Mesenchymal stem cell (in vitro differentiated cells and primary cell): ENCODE measurements at regions not wholly inside any gene's neighbourhood (a gene's known extent, or its start where the extent isn't known, plus 50 kb on each side); places are given as distances from the start of the nearest gene placed in this dataset.
"Not testable (repeated sequence)": the region's sequence is repeated elsewhere in the genome, so short reads cannot be mapped to it uniquely, and the experiment has no call there.

Source experiments
- DNase-seq: peaks from one replicate; pipeline ENCODE4 v3.0.0-alpha.2; 2013
- H2AFZ ChIP-seq: one replicate; pipeline ENCODE4 v1.6.1; 2013; ENCODE audit warnings: low read depth, mild to moderate bottlenecking, control low read depth, inconsistent platforms, low read length, moderate library complexity
- H2AK5ac ChIP-seq: 2 replicates; pipeline ENCODE4 v1.6.1; 2013; ENCODE audit warnings: low read length, moderate library complexity, mild to moderate bottlenecking, inconsistent platforms; ENCODE audit not compliant: severe bottlenecking
- H2BK120ac ChIP-seq: one replicate; pipeline ENCODE4 v1.6.1; 2013; ENCODE audit warnings: low read depth, mild to moderate bottlenecking, inconsistent platforms, low read length, moderate library complexity
- H2BK12ac ChIP-seq, 2 experiments: one replicate each; pipeline ENCODE4 v1.6.1; 2013; ENCODE audit warnings: inconsistent platforms in 2 of 2, low read length in 2 of 2, mild to moderate bottlenecking in 2 of 2, moderate library complexity in 2 of 2, control low read depth in 1 of 2
- H2BK15ac ChIP-seq: one replicate; pipeline ENCODE4 v1.6.1; 2013; ENCODE audit warnings: mild to moderate bottlenecking, low read depth, inconsistent platforms; ENCODE audit not compliant: poor library complexity, severe bottlenecking
- H2BK5ac ChIP-seq: 2 replicates; pipeline ENCODE4 v1.6.1; 2013; ENCODE audit warnings: low read depth, mild to moderate bottlenecking, low read length, control low read depth, inconsistent platforms; ENCODE audit not compliant: poor library complexity, severe bottlenecking
- H3K14ac ChIP-seq, 2 experiments: one replicate each; pipeline ENCODE4 v1.6.1; 2013; ENCODE audit warnings: inconsistent platforms in 2 of 2, low read length in 2 of 2, control low read depth in 1 of 2, mild to moderate bottlenecking in 1 of 2, moderate library complexity in 1 of 2
- H3K18ac ChIP-seq, 2 experiments: one replicate each; pipeline ENCODE4 v1.6.1; 2013; ENCODE audit warnings: inconsistent platforms in 2 of 2, low read length in 2 of 2, control low read depth in 1 of 2, low read depth in 1 of 2, mild to moderate bottlenecking in 1 of 2
- H3K23ac ChIP-seq, 2 experiments: one replicate each; pipeline ENCODE4 v1.6.1; 2013; ENCODE audit warnings: inconsistent platforms in 2 of 2, low read length in 2 of 2, mild to moderate bottlenecking in 2 of 2, moderate library complexity in 2 of 2, control low read depth in 1 of 2
- H3K27ac ChIP-seq: 2 replicates; pipeline ENCODE4 v1.5.1; 2013; ENCODE audit warnings: mild to moderate bottlenecking, moderate library complexity, low read length, control low read depth, inconsistent platforms; ENCODE audit not compliant: poor library complexity, severe bottlenecking
- H3K27me3 ChIP-seq, 2 experiments: 2 replicates each; pipeline versions ENCODE4 v1.6.1 to v1.7.0; 2013; ENCODE audit warnings: low read length in 2 of 2, mild to moderate bottlenecking in 2 of 2, moderate library complexity in 2 of 2, control low read depth in 1 of 2, inconsistent platforms in 1 of 2; ENCODE audit not compliant: control insufficient read depth in 1 of 2, insufficient read depth in 1 of 2
- H3K36me3 ChIP-seq, 2 experiments: 2 replicates each; pipeline versions ENCODE4 v1.6.1 to v1.7.0; 2013; ENCODE audit warnings: low read length in 2 of 2, control low read depth in 1 of 2, inconsistent platforms in 1 of 2, low read depth in 1 of 2, mild to moderate bottlenecking in 1 of 2; ENCODE audit not compliant: insufficient read depth in 2 of 2, control insufficient read depth in 1 of 2
- H3K4ac ChIP-seq, 2 experiments: one replicate each; pipeline ENCODE4 v1.6.1; 2013; ENCODE audit warnings: inconsistent platforms in 2 of 2, low read length in 2 of 2, mild to moderate bottlenecking in 2 of 2, moderate library complexity in 2 of 2, control low read depth in 1 of 2, low read depth in 1 of 2
- H3K4me1 ChIP-seq: 2 replicates; pipeline ENCODE4 v1.6.1; 2013; ENCODE audit warnings: low read depth, low read length, control low read depth; ENCODE audit not compliant: control insufficient read depth, insufficient read depth
- H3K4me2 ChIP-seq: 2 replicates; pipeline ENCODE4 v1.6.1; 2013; ENCODE audit warnings: low read length, mild to moderate bottlenecking, inconsistent platforms; ENCODE audit not compliant: poor library complexity, severe bottlenecking
- H3K4me3 ChIP-seq, 2 experiments: 2 replicates each; pipeline versions ENCODE4 v1.5.1 to v1.7.0; 2013; ENCODE audit warnings: low read length in 2 of 2, mild to moderate bottlenecking in 2 of 2, control low read depth in 1 of 2, low read depth in 1 of 2; ENCODE audit not compliant: insufficient read depth in 1 of 2
- H3K79me1 ChIP-seq: replicated peaks from 2 replicates; pipeline ENCODE4 v1.6.1; 2013; ENCODE audit warnings: mild to moderate bottlenecking, control low read depth, low read length, inconsistent platforms; ENCODE audit not compliant: poor library complexity, severe bottlenecking
- H3K9ac ChIP-seq: 2 replicates; pipeline ENCODE4 v1.7.0; 2013; ENCODE audit warnings: mild to moderate bottlenecking, low read length, moderate library complexity
- H3K9me3 ChIP-seq: 2 replicates; pipeline ENCODE4 v1.7.0; 2013; ENCODE audit warnings: mild to moderate bottlenecking, low read length; ENCODE audit not compliant: control insufficient read depth
- H4K8ac ChIP-seq: one replicate; pipeline ENCODE4 v1.6.1; 2013; ENCODE audit warnings: inconsistent platforms, mild to moderate bottlenecking, low read length, moderate library complexity
- H4K91ac ChIP-seq: one replicate; pipeline ENCODE4 v1.6.1; 2013; ENCODE audit warnings: mild to moderate bottlenecking, low read length, inconsistent platforms
- WGBS: methylation state at CpG from one replicate; pipeline ENCODE4 v1.1.7; 2013; ENCODE audit warnings: mixed read lengths; 5-methylcytosine and 5-hydroxymethylcytosine counted together

DNA sequence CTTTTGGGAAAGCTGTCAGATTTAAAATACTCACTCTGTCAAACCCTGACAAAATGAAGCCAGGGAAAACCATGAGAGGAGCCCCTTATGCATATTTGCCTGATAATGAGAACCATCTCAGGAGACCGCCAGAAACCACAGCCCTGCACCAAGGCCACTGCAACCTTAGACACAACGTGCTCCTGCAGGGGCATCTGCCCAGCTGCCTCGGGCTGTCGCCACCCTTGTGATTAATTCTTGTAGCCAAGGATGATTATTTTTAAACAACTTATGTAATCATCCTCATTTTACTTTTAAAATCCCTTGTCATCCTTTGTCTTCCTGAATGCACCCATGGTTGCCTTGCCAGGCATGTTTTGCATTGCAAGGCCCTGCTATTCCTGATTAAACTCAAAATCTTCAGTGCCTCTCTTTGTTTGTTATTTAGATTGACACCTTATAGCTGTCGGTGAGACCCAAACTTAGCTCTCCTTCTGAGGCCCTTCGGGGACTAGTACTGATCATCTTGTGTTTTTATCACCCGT, 766.4 kb upstream of the TMEM132C start:
- Histone ChIP-seq H2BK5ac (no peak overlapping the region), H3K36me3 (no peaks in the 10 kb centered on the region)

DNA sequence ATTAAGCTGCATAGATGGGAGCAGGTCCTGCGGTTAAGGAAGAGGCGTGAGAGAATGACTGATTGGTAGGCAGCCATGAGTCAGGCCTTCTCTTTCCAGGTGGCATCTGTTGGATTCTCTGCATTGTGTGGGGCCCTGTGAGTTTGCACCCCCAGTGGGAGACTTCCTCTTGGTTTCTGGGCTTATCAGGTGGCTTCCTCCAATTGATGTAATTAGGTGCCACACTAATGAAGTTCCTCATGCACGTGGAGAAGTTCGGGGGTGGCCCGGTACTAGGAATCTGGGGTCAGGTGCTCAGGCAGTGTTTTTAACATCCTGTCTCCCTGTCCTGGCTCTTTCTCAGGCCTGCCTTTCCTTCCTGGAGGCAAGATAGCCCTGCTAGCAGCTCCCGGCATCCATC, 765.1 kb upstream of the TMEM132C start:
- no peaks in the 10 kb centered on the region for H3K4me1 ChIP-seq

More for the DNA sequence above, 766.4 kb upstream of the TMEM132C start:
- Histone ChIP-seq H3K4me3 (no peak overlapping the region), H3K9ac (no peak overlapping the region), H2BK12ac (no peak overlapping the region), H3K14ac (no peak overlapping the region), H3K9me3 (peaks cover 4% of the 10 kb centered on the region), H2BK15ac (no peak overlapping the region), H2AFZ (no peak overlapping the region), H3K23ac (no peak overlapping the region), H3K27me3 (no peaks in the 10 kb centered on the region), H3K79me1 (no peaks in the 10 kb centered on the region), H2AK5ac (no peak overlapping the region), H4K91ac (no peak overlapping the region), H3K18ac (no peak overlapping the region), H3K4me2 (no peak overlapping the region), H3K27ac (no peak overlapping the region), H3K4ac (no peak overlapping the region), H4K8ac (no peak overlapping the region), H3K4me1 (no peaks in the 10 kb centered on the region), H2BK120ac (no peak overlapping the region)
- no peak for DNase-seq
- 87% methylated on average over 6 of the region's 7 CpGs for WGBS

GRCh38 chr12:127503246-127503645, 763.7 kb upstream of the TMEM132C start:
- 92% methylated on average over 6 of the region's 7 CpGs for WGBS

More for the DNA sequence above, 765.1 kb upstream of the TMEM132C start:
- Histone ChIP-seq H2AK5ac (no peak overlapping the region), H3K9me3 (peaks cover 4% of the 10 kb centered on the region), H3K14ac (no peak overlapping the region), H3K36me3 (no peaks in the 10 kb centered on the region), H2BK120ac (no peak overlapping the region), H3K18ac (no peak overlapping the region), H2BK5ac (no peak overlapping the region), H3K23ac (no peak overlapping the region), H2AFZ (no peak overlapping the region), H3K27ac (no peak overlapping the region), H3K9ac (no peak overlapping the region), H4K91ac (no peak overlapping the region), H3K4me2 (no peak overlapping the region), H3K4ac (no peak overlapping the region), H3K27me3 (no peaks in the 10 kb centered on the region), H2BK12ac (no peak overlapping the region), H2BK15ac (no peak overlapping the region), H4K8ac (no peak overlapping the region), H3K4me3 (no peak overlapping the region), H3K79me1 (no peaks in the 10 kb centered on the region)
- DNase-seq, result no peak
- WGBS, result 57% methylated on average over 6 of the region's 6 CpGs

GRCh38 chr12:127503996-127504395, 763.0 kb upstream of the TMEM132C start:
- H2BK120ac ChIP-seq, H3K18ac ChIP-seq, H3K27ac ChIP-seq, H3K4me3 ChIP-seq, H3K23ac ChIP-seq, DNase-seq, H4K8ac ChIP-seq, H3K4me1 ChIP-seq, H2BK12ac ChIP-seq, H3K4me2 ChIP-seq, H4K91ac ChIP-seq, H3K9me3 ChIP-seq, H3K4ac ChIP-seq, H3K79me1 ChIP-seq, H3K14ac ChIP-seq, H2AFZ ChIP-seq, H3K36me3 ChIP-seq, H3K9ac ChIP-seq, H2BK15ac ChIP-seq, H2BK5ac ChIP-seq, H2AK5ac ChIP-seq, H3K27me3 ChIP-seq: not testable (repeated sequence)
- 88% methylated on average over 3 of the region's 4 CpGs for WGBS

More at GRCh38 chr12:127503246-127503645, 763.7 kb upstream of the TMEM132C start:
- H3K9me3 ChIP-seq, result peaks cover 4% of the 10 kb centered on the region
- H3K4me1 ChIP-seq, result no peaks in the 10 kb centered on the region
- H3K14ac ChIP-seq, result no peak overlapping the region
- H3K4me3 ChIP-seq, result no peak overlapping the region
- no peak overlapping the region for H2BK120ac ChIP-seq
- no peak for DNase-seq
- H4K91ac ChIP-seq, result no peak overlapping the region
- H2AK5ac ChIP-seq, result no peak overlapping the region
- H3K79me1 ChIP-seq, result no peaks in the 10 kb centered on the region
- no peak overlapping the region for H4K8ac ChIP-seq
- H3K23ac ChIP-seq, result no peak overlapping the region
- no peak overlapping the region for H2BK5ac ChIP-seq
- H3K4me2 ChIP-seq, result no peak overlapping the region
- H2BK12ac ChIP-seq, result no peak overlapping the region
- no peak overlapping the region for H2BK15ac ChIP-seq
- no peak overlapping the region for H3K27ac ChIP-seq
- no peak overlapping the region for H3K9ac ChIP-seq
- H2AFZ ChIP-seq, result no peak overlapping the region
- no peaks in the 10 kb centered on the region for H3K36me3 ChIP-seq
- no peaks in the 10 kb centered on the region for H3K27me3 ChIP-seq
- no peak overlapping the region for H3K18ac ChIP-seq
- H3K4ac ChIP-seq, result no peak overlapping the region
